DMS53 (cell line): ENCODE measurements at regions not wholly inside any gene's neighbourhood (a gene's known extent, or its start where the extent isn't known, plus 50 kb on each side); places are given as distances from the start of the nearest gene placed in this dataset.

Experiments used
- DNase-seq: peaks from one replicate; lab custom pipeline; 2025; lab: John Stamatoyannopoulos, UW

DNA sequence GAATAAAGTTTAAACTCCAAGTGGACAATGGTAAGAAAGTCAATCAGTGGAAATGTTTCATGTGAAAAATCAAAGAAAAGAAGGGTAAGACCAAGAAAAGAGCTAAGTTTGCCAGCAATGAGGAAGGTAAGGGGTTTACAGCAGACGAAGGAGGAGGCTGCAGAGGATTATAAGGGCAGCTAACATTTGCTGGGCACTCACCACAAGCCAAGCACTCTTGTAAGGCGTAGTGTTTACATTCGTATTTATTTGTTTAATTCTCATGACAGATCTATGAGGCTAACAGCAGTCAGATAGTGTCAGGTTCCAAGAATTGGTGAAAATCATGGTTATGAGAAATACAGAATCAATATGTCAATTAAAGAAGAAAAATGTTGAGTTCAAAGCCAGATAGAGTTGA is 75.2 kb upstream of the NGF start:
- DNase-seq = peak; percentile 61

DNA sequence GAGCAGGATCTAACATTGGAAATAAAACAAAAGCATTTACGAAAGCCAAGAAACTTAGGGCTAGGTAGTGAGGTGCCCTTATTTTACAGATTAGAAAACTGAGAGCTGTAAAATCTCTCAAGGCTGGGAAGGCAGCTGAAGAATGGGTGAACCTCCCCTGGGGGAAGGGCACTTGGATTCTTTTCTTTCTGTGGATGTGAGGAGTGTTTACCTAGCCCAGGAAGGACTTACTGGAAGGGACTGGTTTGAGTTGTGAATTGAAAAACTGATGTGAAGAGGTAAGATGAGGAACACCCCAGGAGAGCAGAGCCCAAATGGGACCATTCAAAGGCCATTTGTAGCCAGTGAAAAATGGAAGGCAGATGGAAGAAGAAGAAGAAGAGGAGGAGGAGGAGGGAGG is 74.7 kb upstream of the NGF start:
- DNase-seq = peak; percentile 9

DNA sequence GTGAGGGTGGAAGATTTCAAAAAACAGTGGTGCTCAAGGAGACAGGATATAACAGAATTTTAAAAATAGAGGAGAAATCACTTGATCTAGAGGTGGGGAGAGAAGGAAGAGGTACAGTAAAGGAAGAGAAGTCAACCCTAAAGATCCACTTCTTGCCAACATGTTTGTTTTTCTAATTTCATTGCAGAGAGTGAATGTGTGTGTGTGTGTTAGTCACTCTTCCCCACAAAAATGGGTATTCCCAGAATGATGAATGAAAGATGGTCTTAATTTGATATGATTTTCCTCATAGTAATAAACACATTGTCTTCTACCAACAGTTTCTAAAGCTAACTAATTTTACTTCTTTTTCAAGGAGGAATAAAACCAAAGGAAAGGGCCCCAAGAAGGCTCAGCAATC is 74.2 kb upstream of the NGF start:
- no peak for DNase-seq

DNA sequence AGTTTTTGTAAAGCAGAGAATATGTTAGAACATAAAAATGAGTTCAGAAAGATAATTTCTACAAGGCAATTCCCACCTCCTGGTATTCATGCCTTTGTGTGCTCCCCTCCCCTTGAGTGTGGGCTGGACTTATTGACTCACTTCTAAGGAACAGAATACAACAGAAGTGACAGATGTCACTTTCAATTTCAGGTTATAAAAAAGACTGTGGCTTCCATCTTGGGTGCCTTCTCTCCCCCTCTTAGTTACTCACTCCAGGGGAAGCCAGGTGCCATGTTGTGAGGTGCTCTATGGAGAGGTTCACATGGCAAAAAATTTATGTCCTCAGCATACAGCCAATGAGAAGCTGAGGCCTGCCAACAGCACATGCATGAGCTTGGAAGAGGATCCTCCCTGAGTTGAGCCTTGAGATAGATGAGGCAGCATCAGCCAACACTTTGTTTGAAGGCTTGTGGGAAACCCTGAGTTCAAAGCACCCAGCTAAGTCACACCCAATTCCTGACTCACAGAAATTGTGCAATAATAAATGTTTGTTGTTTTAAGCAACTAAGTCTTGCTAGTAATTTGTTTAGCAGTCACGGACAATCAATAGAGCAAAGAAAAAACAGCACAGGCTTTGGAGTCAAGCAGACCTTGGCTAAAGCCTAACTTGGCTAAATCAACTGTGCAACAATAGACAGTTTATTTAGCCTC is 73.5 kb upstream of the NGF start:
- peak; percentile 58 for DNase-seq

DNA sequence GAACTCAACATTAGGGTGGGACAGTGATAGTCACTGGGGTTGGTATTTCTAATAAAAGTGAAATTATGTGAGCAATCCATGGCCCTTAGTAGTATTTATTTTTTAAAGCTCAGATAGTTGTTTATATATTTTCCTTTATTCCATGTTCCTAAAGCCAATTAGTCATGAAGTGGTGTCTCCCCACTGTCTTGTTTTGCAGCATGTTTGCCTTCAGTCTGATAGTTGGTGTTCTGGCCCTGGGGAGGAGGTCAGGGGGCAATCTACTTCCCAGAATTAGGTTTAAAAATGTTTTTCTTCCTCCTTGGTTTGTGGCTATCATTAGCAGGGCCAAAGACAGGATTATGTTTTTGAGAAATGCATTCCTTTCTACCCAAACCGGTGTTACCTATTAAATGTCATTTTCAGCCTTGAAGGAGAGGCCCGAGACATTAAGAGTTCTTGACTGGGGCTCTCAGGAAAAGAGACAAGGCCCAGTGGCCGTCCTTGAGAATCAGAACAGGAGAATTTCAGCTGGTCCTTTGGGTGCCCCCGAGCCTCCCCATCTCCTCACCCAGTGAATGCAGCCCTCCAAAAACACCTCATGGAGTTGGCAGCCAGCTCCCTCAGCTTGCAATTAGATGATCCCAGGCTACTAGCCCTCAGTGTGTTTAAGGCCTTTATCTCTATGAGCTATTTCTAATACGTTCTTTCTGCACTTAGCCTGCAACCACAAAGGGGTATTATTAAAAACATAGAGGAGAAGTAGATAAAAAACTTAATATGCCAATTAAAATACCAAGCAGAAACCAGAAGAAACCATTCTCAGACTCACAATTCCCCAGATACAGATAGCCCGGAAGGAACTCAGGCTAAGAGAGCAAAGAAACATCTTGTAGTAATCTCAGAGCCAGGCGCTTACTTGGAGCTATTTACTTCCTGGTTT is 71.3 kb upstream of the NGF start:
- no peak for DNase-seq

DNA sequence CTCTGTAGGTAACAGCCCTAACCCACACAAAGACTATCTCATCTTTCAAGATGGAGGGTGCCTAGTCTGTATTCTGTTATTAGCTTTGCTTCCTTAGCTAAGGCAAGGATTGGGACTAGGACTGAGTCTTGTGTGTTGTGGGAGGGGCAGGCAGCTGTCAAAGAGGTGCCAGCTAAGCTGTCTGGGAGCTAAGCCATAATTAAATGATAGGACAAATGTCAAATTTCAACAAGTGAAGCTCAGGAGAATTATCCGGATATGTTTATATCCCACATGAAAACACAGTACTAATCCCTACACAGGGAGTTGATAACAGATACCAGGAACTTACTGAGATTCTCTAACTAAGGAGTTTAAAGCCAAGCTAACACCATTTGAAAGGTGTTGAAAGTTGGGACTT is 70.5 kb upstream of the NGF start:
- no peak for DNase-seq

DNA sequence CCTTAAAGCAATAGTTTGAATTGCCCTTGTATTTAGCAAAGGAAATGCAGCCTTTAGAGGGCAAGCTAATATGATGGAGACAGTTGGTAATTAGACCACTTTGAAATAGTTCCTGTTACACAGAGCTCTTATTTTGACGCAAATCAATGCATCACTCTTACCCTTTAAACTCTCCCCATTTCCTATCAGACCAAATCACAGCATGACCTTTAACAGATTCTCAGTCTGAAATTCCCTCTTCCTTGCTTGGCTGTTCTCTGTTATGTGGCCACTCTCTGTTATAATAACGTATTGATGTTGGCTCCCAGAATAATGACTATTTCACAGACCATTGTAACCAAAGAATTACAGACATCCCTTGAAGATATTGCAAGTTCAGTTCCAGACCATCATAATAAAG is 66.9 kb upstream of the NGF start:
- DNase-seq = no peak

DNA sequence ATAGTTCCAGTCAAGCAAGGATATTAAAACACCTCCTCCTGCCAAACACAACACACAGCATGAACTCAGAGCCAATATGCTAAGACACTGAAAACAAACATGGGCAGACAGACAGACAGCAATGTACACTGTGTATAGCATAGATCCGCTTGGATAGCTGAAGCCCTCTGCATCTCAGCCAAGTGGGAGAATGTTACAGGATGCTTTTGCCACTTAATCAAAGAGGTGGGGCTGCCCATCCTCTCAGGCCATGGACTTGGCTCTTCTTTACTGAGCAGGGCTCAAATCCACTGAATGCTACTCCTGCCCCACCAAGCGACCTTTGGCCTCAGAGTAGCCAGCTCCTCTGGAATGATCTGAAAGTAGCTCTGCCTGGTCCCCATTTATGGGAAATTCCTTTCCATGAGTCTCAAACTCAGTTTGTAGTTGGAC is 64.7 kb upstream of the NGF start:
- DNase-seq = no peak

DNA sequence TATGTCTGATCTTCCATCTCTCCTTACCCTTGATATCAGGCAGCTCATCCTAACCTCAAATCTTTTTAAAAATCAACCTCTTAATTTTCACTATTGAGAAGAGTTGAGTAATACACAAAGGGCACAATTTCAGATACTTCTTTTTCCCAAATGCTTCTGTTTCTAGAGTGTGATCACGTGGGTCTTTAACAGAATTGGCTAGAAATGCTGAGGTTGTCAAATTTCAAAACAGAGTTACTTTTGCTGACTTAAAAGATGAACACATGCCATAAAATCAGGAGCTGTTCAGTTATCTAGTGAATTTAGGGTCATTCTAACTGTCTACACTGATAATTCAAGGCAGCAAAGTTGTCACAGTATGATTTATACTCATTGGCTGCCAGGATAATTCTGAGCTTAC is 63.6 kb upstream of the NGF start:
- DNase-seq = no peak

DNA sequence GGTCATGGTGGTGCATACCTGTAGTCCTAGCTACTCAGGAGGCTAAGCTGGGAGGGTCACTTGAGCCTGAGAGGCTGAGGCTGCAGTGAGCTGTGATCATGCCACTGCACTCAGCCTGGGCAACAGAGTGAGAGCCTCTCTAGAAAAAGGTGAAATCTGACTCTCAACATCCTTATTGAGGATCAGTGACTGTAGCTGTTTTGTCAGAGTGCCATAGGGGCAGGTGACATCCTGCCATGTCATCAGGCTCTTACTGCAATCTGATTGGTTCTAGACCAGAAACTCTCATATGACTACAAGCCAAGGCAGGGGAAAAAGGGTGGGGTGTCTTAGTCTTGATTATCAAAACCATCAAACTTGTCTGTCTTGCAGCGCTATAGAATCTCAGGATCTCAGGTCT is 62.8 kb upstream of the NGF start:
- DNase-seq = peak; percentile 61

DNA sequence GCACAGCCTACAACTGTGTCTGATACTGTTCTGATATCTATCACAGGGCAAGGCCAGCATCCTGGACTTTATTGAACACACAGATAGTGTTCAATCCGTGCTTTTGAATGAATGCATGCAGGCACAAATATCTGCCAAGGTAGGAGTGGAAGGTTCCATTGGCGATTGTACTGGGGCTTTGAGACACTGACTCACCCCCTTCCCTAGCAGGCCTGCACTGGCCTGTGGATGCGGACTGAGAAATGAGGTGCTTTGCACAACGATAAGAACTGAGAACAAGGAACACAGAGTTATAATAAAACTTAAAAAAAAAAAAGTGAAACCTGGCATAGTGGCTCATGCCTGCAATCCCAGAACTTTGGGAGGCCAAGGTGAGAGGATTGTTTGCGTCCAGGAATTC is 62.4 kb upstream of the NGF start:
- no peak for DNase-seq

DNA sequence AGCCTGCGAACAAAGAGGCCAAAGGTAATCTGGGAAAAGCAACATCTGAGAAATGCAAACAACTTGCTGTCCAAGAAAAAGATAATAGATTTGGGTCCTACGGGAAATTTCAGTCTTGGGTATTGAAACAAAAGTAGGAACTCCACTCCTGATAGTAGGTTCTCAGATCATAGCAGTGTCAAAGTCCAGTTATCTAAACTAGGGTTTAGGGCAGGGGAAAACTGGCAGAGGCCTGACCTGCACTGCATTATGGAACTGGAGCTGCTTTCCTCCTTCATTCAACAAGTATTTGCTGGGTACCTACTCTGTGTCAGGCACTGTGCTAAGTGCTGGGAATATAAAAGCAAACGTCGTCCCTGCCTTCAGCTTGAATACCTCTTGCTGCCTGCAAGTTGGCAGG is 60.7 kb upstream of the NGF start:
- no peak for DNase-seq
